DND-41 (cell line): ENCODE measurements at regions not wholly inside any gene's neighbourhood (a gene's known extent, or its start where the extent isn't known, plus 50 kb on each side); places are given as distances from the start of the nearest gene placed in this dataset.

Source experiments
- ATAC-seq: fragments of 200-7000 bp; cut with Tn5 transposase; 3 replicates; pipeline ENCODE4 v1.9.1; 2021; ENCODE audit warnings: low read depth; ENCODE audit not compliant: insufficient read depth
- DNase-seq: peaks from one replicate; pipeline ENCODE4 v3.0.0-alpha.2; 2020
- H2AFZ ChIP-seq: 2 replicates; pipeline ENCODE4 v1.6.0; 2012; ENCODE audit warnings: low read depth, low read length
- H3K27ac ChIP-seq: 2 replicates; pipeline ENCODE4 v1.5.1; 2012; ENCODE audit warnings: low read length, inconsistent platforms
- H3K27me3 ChIP-seq: fragments of 200-600 bp; sonication (generic); 2 replicates; pipeline ENCODE4 v1.6.0; 2012; ENCODE audit warnings: low read length, mild to moderate bottlenecking, inconsistent platforms; ENCODE audit not compliant: insufficient read depth, poor library complexity
- H3K36me3 ChIP-seq: 2 replicates; pipeline ENCODE4 v1.5.1; 2012; ENCODE audit warnings: low read length, inconsistent platforms; ENCODE audit not compliant: insufficient read depth
- H3K4me1 ChIP-seq: 2 replicates; pipeline ENCODE4 v1.5.1; 2012; ENCODE audit warnings: mild to moderate bottlenecking, low read length; ENCODE audit not compliant: insufficient read depth
- H3K4me2 ChIP-seq: 2 replicates; pipeline ENCODE4 v1.6.0; 2012; ENCODE audit warnings: mild to moderate bottlenecking, moderate library complexity, low read length, inconsistent platforms; ENCODE audit not compliant: insufficient read depth
- H3K4me3 ChIP-seq, 2 experiments: fragments of 200-600 bp in 1 of 2; shearing (Covaris generic) in 1 of 2; 2 replicates each; pipeline ENCODE4 v1.5.1; 2012 to 2016; ENCODE audit warnings: inconsistent platforms in 2 of 2, low read length in 2 of 2, mild to moderate bottlenecking in 2 of 2, low read depth in 1 of 2, moderate library complexity in 1 of 2
- H3K79me2 ChIP-seq: 2 replicates; pipeline ENCODE4 v1.6.0; 2012; ENCODE audit warnings: low read length, inconsistent platforms; ENCODE audit not compliant: insufficient read depth
- H3K9ac ChIP-seq: 2 replicates; pipeline ENCODE4 v1.6.0; 2012; ENCODE audit warnings: low read depth, mild to moderate bottlenecking, inconsistent platforms, low read length, moderate library complexity
- H3K9me3 ChIP-seq: 2 replicates; pipeline ENCODE4 v1.5.1; 2012; ENCODE audit warnings: low read length, moderate library complexity, mild to moderate bottlenecking, inconsistent platforms; ENCODE audit not compliant: insufficient read depth, severe bottlenecking
- H4K20me1 ChIP-seq: 2 replicates; pipeline ENCODE4 v1.6.0; 2012; ENCODE audit warnings: low read length; ENCODE audit not compliant: insufficient read depth
- CTCF ChIP-seq: IDR thresholded peaks from 2 replicates; pipeline ENCODE4 v1.5.1; 2012; ENCODE audit warnings: borderline replicate concordance, low read length, moderate library complexity, mild to moderate bottlenecking; ENCODE audit not compliant: poor library complexity, severe bottlenecking; ENCODE audit errors: extremely low read depth
- EZH2 ChIP-seq: IDR thresholded peaks from 3 replicates; pipeline ENCODE4 v1.6.1; 2012; ENCODE audit warnings: borderline replicate concordance, low read depth, mild to moderate bottlenecking, moderate library complexity, low read length, inconsistent platforms; ENCODE audit not compliant: severe bottlenecking

- no peak overlapping the region for H3K4me3 ChIP-seq
- H3K4me1 ChIP-seq: no peaks in the 10 kb centered on the region
- DNase-seq: no peak
- no peaks in the 10 kb centered on the region for H3K27me3 ChIP-seq
- H3K79me2 ChIP-seq: no peaks in the 10 kb centered on the region
- H3K4me2 ChIP-seq: no peak overlapping the region
- no peaks in the 10 kb centered on the region for H3K9me3 ChIP-seq
- ATAC-seq: no peak
- H3K9ac ChIP-seq: no peak overlapping the region
- TF ChIP-seq CTCF: no peak
- no peak for TF ChIP-seq EZH2
- no peak overlapping the region for H2AFZ ChIP-seq
- no peaks in the 10 kb centered on the region for H4K20me1 ChIP-seq
- no peaks in the 10 kb centered on the region for H3K36me3 ChIP-seq
- H3K27ac ChIP-seq: no peak overlapping the region
Observed at GRCh38 chr5:67989456-67989855, 226.1 kb upstream of the PIK3R1 start.

GRCh38 chr5:67986761-67987160 is 228.8 kb upstream of the PIK3R1 start:
- Histone ChIP-seq H3K9me3 (no peaks in the 10 kb centered on the region), H4K20me1 (no peaks in the 10 kb centered on the region), H3K4me2 (no peak overlapping the region), H2AFZ (no peak overlapping the region), H3K4me3 (no peak overlapping the region), H3K79me2 (no peaks in the 10 kb centered on the region), H3K9ac (no peak overlapping the region), H3K4me1 (no peaks in the 10 kb centered on the region), H3K36me3 (no peaks in the 10 kb centered on the region), H3K27ac (no peak overlapping the region), H3K27me3 (no peaks in the 10 kb centered on the region)
- ATAC-seq (no peak), DNase-seq (no peak)
- TF ChIP-seq EZH2 (no peak), CTCF (no peak)

- Histone ChIP-seq H2AFZ (no peak overlapping the region; the same call in 1 of the 2 replicates), H3K27ac (no peak overlapping the region)
Observed at GRCh38 chr5:67985686-67986387, 229.7 kb upstream of the PIK3R1 start.

More at GRCh38 chr5:67985686-67986387, 229.7 kb upstream of the PIK3R1 start:
- Histone ChIP-seq H3K9me3 (no peaks in the 10 kb centered on the region), H3K27me3 (no peaks in the 10 kb centered on the region), H4K20me1 (no peaks in the 10 kb centered on the region), H3K79me2 (no peaks in the 10 kb centered on the region), H3K4me3 (no peak overlapping the region), H3K4me1 (no peaks in the 10 kb centered on the region), H3K4me2 (no peak overlapping the region), H3K36me3 (no peaks in the 10 kb centered on the region), H3K9ac (no peak overlapping the region)
- no peak for DNase-seq
- ATAC-seq: no peak
- TF ChIP-seq EZH2: no peak
- TF ChIP-seq CTCF: no peak
